Left renal pelvis (tissue), 4 donors: ENCODE measurements at regions not wholly inside any gene's neighbourhood (a gene's known extent, or its start where the extent isn't known, plus 50 kb on each side); places are given as distances from the start of the nearest gene placed in this dataset.

Experiments used
- DNase-seq, 4 donors: peaks; one replicate each; pipeline ENCODE4 v3.0.0-alpha.2; 2013; ENCODE audit warnings: low read depth in 4 of 4, low spot score in 3 of 4

- DNase-seq = no peak
Measured at GRCh38 chr21:38989379-38989744, 183.6 kb downstream of the ETS2 start.

- no peak for DNase-seq
Measured at GRCh38 chr21:38988509-38989378, 183.0 kb downstream of the ETS2 start.

- DNase-seq = no peak
Measured at GRCh38 chr21:38987633-38988508, 182.1 kb downstream of the ETS2 start.

- no peak for DNase-seq
Measured at GRCh38 chr21:38986806-38987632, 181.3 kb downstream of the ETS2 start.

- no peak for DNase-seq
Measured at GRCh38 chr21:38986406-38986805, 180.7 kb downstream of the ETS2 start.

- peak in 1 of 4 donors; percentile 60 for DNase-seq
Measured at GRCh38 chr21:38985568-38986378, 180.0 kb downstream of the ETS2 start.

- DNase-seq = no peak
Measured at GRCh38 chr21:38984982-38985567, 179.3 kb downstream of the ETS2 start.

GRCh38 chr21:38984568-38984967 lies 178.8 kb downstream of the ETS2 start:
- no peak for DNase-seq

GRCh38 chr21:38983560-38983959 lies 177.8 kb downstream of the ETS2 start:
- DNase-seq = no peak

- no peak for DNase-seq
Measured at GRCh38 chr21:38982804-38983203, 177.1 kb downstream of the ETS2 start.

- DNase-seq = no peak
Measured at GRCh38 chr21:38982096-38982495, 176.4 kb downstream of the ETS2 start.

GRCh38 chr21:38980416-38981313 lies 174.9 kb downstream of the ETS2 start:
- no peak for DNase-seq

GRCh38 chr21:38979271-38980121 lies 173.8 kb downstream of the ETS2 start:
- no peak for DNase-seq

- no peak for DNase-seq
Measured at GRCh38 chr21:38976900-38977299, 171.2 kb downstream of the ETS2 start.

GRCh38 chr21:38973552-38973951 lies 167.8 kb downstream of the ETS2 start:
- no peak for DNase-seq

- no peak for DNase-seq
Measured at GRCh38 chr21:38972078-38972477, 166.3 kb downstream of the ETS2 start.

- DNase-seq = no peak
Measured at GRCh38 chr21:38970765-38971164, 165.0 kb downstream of the ETS2 start.
